ENCODE measurements at regions not wholly inside any gene's neighbourhood (a gene's known extent, or its start where the extent isn't known, plus 50 kb on each side); places are given as distances from the start of the nearest gene placed in this dataset.

DNA sequence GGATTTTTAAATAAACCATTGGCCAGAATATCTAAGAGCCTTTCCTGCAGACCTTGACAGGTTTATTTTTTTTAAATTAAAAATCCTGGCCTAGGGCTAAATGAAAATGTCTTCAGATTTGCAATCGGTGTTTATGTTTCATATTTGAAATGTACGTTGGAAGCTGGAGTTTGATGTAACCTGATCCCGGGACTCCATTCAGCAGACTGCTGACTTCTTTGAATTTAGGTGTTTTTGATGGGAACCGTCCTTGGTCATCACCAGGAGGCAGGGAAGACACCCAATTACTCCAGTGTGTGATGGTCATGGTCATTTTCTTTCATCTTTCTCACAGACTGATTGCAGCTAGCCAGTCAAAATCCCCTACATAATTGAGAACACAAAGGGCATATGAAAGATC is 60.1 kb upstream of the BRINP1 start:
- no peak overlapping the region for H3K27ac Mint-ChIP-seq
- no peaks in the 10 kb centered on the region for H3K27me3 Mint-ChIP-seq
- DNase-seq (no peak), ATAC-seq (ENCODE audit: low read depth in 2 of 2) (no peak)
- H3K36me3 Mint-ChIP-seq = no peaks in the 10 kb centered on the region
- H3K9me3 Mint-ChIP-seq = peaks cover 0 to 28% (median 9%) of the 10 kb centered on the region in 7 donors
- no peaks in the 10 kb centered on the region for H3K4me1 Mint-ChIP-seq
- no peak overlapping the region for H3K4me3 Mint-ChIP-seq

- DNase-seq (no peak), ATAC-seq (ENCODE audit: low read depth in 2 of 2) (no peak)
- Mint-ChIP-seq H3K27me3 (no peaks in the 10 kb centered on the region), H3K4me3 (no peak overlapping the region), H3K36me3 (no peaks in the 10 kb centered on the region), H3K4me1 (no peaks in the 10 kb centered on the region), H3K27ac (no peak overlapping the region), H3K9me3 (peaks cover 0 to 4% (median 0%) of the 10 kb centered on the region in 7 donors)
Observed at GRCh38 chr9:119420231-119420630, 51.0 kb upstream of the BRINP1 start.
